WTC11 (cell line): ENCODE measurements at regions not wholly inside any gene's neighbourhood (a gene's known extent, or its start where the extent isn't known, plus 50 kb on each side); places are given as distances from the start of the nearest gene placed in this dataset.

ENCODE experiments used
- ATAC-seq: fragments of 200-7000 bp; cut with Tn5 transposase; 2 replicates; pipeline ENCODE4 v1.10.0; 2021; ENCODE audit warnings: mild to moderate bottlenecking, moderate library complexity
- CTCF ChIA-PET: fragments of 300-600 bp; sonication (Branson Sonifier 250); formaldehyde crosslinking; loops from one replicate; lab custom pipeline; 2021; ENCODE audit warnings: antibody characterized with exemption; lab: Charles Lee
- POLR2A ChIA-PET: fragments of 350-600 bp; sonication (Branson Sonifier 250); formaldehyde crosslinking; loops from one replicate; lab custom pipeline; 2021; ENCODE audit warnings: antibody characterized with exemption; lab: Charles Lee
- DNase-seq: peaks from one replicate; pipeline ENCODE4 v3.0.0; 2021; ENCODE audit warnings: low spot score
- H3K27ac Mint-ChIP-seq: 2 replicates; pipeline ENCODE4 v1.8.0; 2021; ENCODE audit warnings: mixed read lengths
- H3K27me3 Mint-ChIP-seq: 2 replicates; pipeline ENCODE4 v1.8.0; 2021; ENCODE audit warnings: low read depth, mild to moderate bottlenecking, moderate library complexity, mixed read lengths
- H3K36me3 Mint-ChIP-seq: 2 replicates; pipeline ENCODE4 v1.8.0; 2021; ENCODE audit warnings: mixed read lengths
- H3K4me1 Mint-ChIP-seq: 2 replicates; pipeline ENCODE4 v1.8.0; 2022; ENCODE audit warnings: mixed read lengths
- H3K4me3 Mint-ChIP-seq: 2 replicates; pipeline ENCODE4 v1.8.0; 2021; ENCODE audit warnings: mild to moderate bottlenecking, moderate library complexity, mixed read lengths
- H3K9me3 Mint-ChIP-seq: 2 replicates; pipeline ENCODE4 v1.8.0; 2021; ENCODE audit warnings: mixed read lengths
- ATF1 ChIP-seq: sonication (generic); formaldehyde crosslinking; IDR thresholded peaks from 2 replicates; pipeline ENCODE4 v1.8.1; 2023; ENCODE audit warnings: mild to moderate bottlenecking, moderate library complexity, missing genetic modification reagents
- ETV6 ChIP-seq: sonication (generic); formaldehyde crosslinking; IDR thresholded peaks from 2 replicates; pipeline ENCODE4 v1.8.1; 2022; ENCODE audit warnings: mild to moderate bottlenecking, missing genetic modification reagents
- FOXK1 ChIP-seq: sonication (generic); formaldehyde crosslinking; IDR thresholded peaks from 2 replicates; pipeline ENCODE4 v1.8.0; 2022; ENCODE audit warnings: mild to moderate bottlenecking, moderate library complexity, missing genetic modification reagents
- NFE2L1 ChIP-seq: sonication (generic); formaldehyde crosslinking; IDR thresholded peaks from 2 replicates; pipeline ENCODE4 v1.8.1; 2023; ENCODE audit warnings: missing genetic modification reagents
- TP53 ChIP-seq: sonication (generic); formaldehyde crosslinking; IDR thresholded peaks from 2 replicates; pipeline ENCODE4 v1.8.1; 2023; ENCODE audit warnings: mild to moderate bottlenecking, missing genetic modification reagents
- TF ChIP-seq, protein P1 (sequence below): fragments of 250-450 bp; sonication (Bioruptor Pico); conservative IDR thresholded peaks from 2 replicates; pipeline ENCODE4 v1.9.0; 2021; ENCODE audit warnings: mild to moderate bottlenecking
- TF ChIP-seq, protein P2 (sequence below): fragments of 250-450 bp; sonication (Bioruptor Pico); IDR thresholded peaks from 2 replicates; pipeline ENCODE4 v1.9.0; 2021; ENCODE audit warnings: moderate library complexity, mild to moderate bottlenecking, inconsistent platforms, borderline replicate concordance
- TF ChIP-seq, protein P3 (sequence below): sonication (generic); formaldehyde crosslinking; IDR thresholded peaks from 2 replicates; pipeline ENCODE4 v1.8.1; 2023; ENCODE audit warnings: mild to moderate bottlenecking, missing genetic modification reagents, borderline replicate concordance
- TF ChIP-seq, protein P4 (sequence below): sonication (generic); formaldehyde crosslinking; IDR thresholded peaks from 2 replicates; pipeline ENCODE4 v1.8.1; 2023; ENCODE audit warnings: mild to moderate bottlenecking, missing genetic modification reagents, moderate library complexity
- TF ChIP-seq, protein P5 (sequence below): fragments of 250-450 bp; sonication (Bioruptor Pico); IDR thresholded peaks from 2 replicates; pipeline ENCODE4 v1.8.0; 2021; ENCODE audit warnings: mild to moderate bottlenecking
- TF ChIP-seq, protein P6 (sequence below): sonication (generic); formaldehyde crosslinking; IDR thresholded peaks from 2 replicates; pipeline ENCODE4 v1.8.0; 2022; ENCODE audit warnings: missing genetic modification reagents
- TF ChIP-seq, protein P7 (sequence below): sonication (generic); formaldehyde crosslinking; IDR thresholded peaks from 2 replicates; pipeline ENCODE4 v1.8.0; 2022; ENCODE audit warnings: mild to moderate bottlenecking, missing genetic modification reagents
- TF ChIP-seq, protein P8 (sequence below): sonication (generic); formaldehyde crosslinking; conservative IDR thresholded peaks from 2 replicates; pipeline ENCODE4 v1.8.1; 2023; ENCODE audit warnings: mild to moderate bottlenecking, low read depth, missing genetic modification reagents, moderate library complexity
- TF ChIP-seq, protein P9 (sequence below): sonication (generic); formaldehyde crosslinking; IDR thresholded peaks from 2 replicates; pipeline ENCODE4 v1.8.0; 2023; ENCODE audit warnings: missing genetic modification reagents

DNA sequence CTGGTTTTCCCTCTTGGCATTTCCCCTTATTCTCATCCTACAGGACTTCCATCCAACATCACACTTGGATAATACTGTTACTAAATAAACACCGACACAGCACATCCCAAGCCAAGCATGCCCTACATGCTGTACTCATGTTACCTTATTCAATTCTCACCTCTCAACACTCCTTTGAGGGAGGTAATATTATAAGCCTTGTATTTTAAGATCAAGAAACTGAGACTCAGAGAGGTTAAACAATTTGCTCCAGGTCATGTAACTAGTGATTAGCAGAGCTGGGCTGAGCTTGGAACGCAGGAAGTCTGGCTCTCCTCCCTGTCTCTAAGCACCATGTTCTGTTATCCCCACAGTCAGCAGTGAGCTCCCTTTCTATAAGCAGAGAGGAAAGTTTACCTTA, 333.6 kb upstream of the IGFBP7 start:
- no peak overlapping the region for H3K4me3 Mint-ChIP-seq
- H3K36me3 Mint-ChIP-seq, result no peaks in the 10 kb centered on the region
- TF ChIP-seq, protein P1, sequence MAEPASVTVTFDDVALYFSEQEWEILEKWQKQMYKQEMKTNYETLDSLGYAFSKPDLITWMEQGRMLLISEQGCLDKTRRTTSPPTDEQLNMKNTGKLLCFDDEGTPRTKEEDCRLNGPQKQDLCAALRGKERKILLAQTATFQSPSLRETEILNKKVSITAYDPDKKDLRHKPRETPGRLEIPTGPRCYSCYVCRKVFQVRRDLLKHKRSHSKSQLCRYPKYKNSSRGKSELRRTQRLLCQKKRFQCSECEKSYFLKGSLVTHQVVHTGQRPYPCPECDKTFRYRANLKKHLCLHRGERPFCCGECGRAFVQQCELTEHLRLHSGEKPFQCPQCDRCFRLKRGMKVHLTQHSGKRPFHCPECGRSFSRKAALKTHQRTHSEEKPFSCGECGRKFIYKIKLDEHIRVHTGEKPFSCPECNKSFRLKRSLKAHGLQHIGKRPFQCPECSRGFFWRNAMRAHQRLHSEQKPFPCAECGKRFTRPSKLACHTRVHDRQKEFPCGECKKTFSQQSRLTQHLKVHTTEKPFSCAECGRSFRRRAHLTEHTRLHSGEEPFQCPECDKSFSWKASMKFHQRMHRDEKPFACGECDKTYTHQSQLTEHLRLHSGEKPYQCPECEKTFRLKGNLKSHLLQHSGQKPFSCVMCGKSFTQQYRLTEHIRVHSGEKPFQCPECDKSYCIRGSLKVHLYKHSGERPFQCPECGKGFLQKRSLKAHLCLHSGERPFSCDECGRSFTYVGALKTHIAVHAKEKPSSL (CRISPR knock-in tag), result no peak
- TF ChIP-seq NFE2L1 (CRISPR knock-in tag), result no peak
- no peak for TF ChIP-seq ATF1 (CRISPR knock-in tag)
- TF ChIP-seq ETV6, result no peak
- no peak for DNase-seq
- H3K27ac Mint-ChIP-seq, result no peak overlapping the region
- H3K4me1 Mint-ChIP-seq, result peaks cover 2% of the 10 kb centered on the region; the same call in 1 of the 2 replicates
- ChIA-PET CTCF (interaction anchor here (1.2 to 3.7 kb wide), 3 partner anchors 17 to 617 kb away, joined by 5 to 24 read pairs (median 19); no protein-coding TSS in a partner anchor), POLR2A (no interaction called here)
- H3K27me3 Mint-ChIP-seq, result no peaks in the 10 kb centered on the region
- ATAC-seq, result no peak
- peaks cover 2% of the 10 kb centered on the region for H3K9me3 Mint-ChIP-seq

DNA sequence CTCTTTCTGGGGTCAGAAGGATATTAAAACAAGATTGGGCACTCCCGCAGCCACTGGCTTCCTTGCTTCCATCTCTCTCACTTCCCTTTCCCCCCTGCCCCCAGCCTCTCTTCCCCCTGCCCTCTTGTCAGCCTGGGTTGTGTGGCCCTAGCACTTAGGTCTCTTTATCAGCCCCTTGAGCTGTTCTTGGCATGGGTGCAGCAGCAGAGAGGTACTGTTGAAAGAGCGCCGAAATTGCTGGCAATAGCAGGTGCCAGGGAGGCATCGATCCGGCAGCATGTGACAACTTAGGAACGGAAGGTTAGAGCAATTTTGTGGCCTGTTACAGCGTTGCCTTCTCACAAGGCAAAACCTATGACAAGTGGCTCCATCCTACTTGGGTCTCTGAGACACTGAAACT, 333.1 kb upstream of the IGFBP7 start:
- H3K27ac Mint-ChIP-seq, result no peak overlapping the region
- no peak for DNase-seq
- no peaks in the 10 kb centered on the region for H3K27me3 Mint-ChIP-seq
- CTCF ChIA-PET, result interaction anchor here (0.5 to 3.7 kb wide), 4 partner anchors 16 to 1713 kb away, joined by 3 to 24 read pairs (median 12); no protein-coding TSS in a partner anchor
- TF ChIP-seq, protein P2, sequence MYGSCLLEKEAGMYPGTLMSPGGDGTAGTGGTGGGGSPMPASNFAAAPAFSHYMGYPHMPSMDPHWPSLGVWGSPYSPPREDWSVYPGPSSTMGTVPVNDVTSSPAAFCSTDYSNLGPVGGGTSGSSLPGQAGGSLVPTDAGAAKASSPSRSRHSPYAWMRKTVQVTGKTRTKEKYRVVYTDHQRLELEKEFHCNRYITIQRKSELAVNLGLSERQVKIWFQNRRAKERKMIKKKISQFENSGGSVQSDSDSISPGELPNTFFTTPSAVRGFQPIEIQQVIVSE (CRISPR knock-in tag), result no peak
- TF ChIP-seq TP53 (CRISPR knock-in tag) (no peak), FOXK1 (no peak)
- TF ChIP-seq, protein P3, sequence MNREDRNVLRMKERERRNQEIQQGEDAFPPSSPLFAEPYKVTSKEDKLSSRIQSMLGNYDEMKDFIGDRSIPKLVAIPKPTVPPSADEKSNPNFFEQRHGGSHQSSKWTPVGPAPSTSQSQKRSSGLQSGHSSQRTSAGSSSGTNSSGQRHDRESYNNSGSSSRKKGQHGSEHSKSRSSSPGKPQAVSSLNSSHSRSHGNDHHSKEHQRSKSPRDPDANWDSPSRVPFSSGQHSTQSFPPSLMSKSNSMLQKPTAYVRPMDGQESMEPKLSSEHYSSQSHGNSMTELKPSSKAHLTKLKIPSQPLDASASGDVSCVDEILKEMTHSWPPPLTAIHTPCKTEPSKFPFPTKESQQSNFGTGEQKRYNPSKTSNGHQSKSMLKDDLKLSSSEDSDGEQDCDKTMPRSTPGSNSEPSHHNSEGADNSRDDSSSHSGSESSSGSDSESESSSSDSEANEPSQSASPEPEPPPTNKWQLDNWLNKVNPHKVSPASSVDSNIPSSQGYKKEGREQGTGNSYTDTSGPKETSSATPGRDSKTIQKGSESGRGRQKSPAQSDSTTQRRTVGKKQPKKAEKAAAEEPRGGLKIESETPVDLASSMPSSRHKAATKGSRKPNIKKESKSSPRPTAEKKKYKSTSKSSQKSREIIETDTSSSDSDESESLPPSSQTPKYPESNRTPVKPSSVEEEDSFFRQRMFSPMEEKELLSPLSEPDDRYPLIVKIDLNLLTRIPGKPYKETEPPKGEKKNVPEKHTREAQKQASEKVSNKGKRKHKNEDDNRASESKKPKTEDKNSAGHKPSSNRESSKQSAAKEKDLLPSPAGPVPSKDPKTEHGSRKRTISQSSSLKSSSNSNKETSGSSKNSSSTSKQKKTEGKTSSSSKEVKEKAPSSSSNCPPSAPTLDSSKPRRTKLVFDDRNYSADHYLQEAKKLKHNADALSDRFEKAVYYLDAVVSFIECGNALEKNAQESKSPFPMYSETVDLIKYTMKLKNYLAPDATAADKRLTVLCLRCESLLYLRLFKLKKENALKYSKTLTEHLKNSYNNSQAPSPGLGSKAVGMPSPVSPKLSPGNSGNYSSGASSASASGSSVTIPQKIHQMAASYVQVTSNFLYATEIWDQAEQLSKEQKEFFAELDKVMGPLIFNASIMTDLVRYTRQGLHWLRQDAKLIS (CRISPR knock-in tag), result no peak
- TF ChIP-seq, protein P4, sequence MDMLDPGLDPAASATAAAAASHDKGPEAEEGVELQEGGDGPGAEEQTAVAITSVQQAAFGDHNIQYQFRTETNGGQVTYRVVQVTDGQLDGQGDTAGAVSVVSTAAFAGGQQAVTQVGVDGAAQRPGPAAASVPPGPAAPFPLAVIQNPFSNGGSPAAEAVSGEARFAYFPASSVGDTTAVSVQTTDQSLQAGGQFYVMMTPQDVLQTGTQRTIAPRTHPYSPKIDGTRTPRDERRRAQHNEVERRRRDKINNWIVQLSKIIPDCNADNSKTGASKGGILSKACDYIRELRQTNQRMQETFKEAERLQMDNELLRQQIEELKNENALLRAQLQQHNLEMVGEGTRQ (CRISPR knock-in tag), result no peak
- TF ChIP-seq, protein P5, sequence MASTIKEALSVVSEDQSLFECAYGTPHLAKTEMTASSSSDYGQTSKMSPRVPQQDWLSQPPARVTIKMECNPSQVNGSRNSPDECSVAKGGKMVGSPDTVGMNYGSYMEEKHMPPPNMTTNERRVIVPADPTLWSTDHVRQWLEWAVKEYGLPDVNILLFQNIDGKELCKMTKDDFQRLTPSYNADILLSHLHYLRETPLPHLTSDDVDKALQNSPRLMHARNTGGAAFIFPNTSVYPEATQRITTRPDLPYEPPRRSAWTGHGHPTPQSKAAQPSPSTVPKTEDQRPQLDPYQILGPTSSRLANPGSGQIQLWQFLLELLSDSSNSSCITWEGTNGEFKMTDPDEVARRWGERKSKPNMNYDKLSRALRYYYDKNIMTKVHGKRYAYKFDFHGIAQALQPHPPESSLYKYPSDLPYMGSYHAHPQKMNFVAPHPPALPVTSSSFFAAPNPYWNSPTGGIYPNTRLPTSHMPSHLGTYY (CRISPR knock-in tag), result no peak
- TF ChIP-seq, protein P6, sequence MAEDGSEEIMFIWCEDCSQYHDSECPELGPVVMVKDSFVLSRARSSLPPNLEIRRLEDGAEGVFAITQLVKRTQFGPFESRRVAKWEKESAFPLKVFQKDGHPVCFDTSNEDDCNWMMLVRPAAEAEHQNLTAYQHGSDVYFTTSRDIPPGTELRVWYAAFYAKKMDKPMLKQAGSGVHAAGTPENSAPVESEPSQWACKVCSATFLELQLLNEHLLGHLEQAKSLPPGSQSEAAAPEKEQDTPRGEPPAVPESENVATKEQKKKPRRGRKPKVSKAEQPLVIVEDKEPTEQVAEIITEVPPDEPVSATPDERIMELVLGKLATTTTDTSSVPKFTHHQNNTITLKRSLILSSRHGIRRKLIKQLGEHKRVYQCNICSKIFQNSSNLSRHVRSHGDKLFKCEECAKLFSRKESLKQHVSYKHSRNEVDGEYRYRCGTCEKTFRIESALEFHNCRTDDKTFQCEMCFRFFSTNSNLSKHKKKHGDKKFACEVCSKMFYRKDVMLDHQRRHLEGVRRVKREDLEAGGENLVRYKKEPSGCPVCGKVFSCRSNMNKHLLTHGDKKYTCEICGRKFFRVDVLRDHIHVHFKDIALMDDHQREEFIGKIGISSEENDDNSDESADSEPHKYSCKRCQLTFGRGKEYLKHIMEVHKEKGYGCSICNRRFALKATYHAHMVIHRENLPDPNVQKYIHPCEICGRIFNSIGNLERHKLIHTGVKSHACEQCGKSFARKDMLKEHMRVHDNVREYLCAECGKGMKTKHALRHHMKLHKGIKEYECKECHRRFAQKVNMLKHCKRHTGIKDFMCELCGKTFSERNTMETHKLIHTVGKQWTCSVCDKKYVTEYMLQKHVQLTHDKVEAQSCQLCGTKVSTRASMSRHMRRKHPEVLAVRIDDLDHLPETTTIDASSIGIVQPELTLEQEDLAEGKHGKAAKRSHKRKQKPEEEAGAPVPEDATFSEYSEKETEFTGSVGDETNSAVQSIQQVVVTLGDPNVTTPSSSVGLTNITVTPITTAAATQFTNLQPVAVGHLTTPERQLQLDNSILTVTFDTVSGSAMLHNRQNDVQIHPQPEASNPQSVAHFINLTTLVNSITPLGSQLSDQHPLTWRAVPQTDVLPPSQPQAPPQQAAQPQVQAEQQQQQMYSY (CRISPR knock-in tag), result no peak
- TF ChIP-seq, protein P7, sequence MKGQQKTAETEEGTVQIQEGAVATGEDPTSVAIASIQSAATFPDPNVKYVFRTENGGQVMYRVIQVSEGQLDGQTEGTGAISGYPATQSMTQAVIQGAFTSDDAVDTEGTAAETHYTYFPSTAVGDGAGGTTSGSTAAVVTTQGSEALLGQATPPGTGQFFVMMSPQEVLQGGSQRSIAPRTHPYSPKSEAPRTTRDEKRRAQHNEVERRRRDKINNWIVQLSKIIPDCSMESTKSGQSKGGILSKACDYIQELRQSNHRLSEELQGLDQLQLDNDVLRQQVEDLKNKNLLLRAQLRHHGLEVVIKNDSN, result no peak
- TF ChIP-seq, protein P8, sequence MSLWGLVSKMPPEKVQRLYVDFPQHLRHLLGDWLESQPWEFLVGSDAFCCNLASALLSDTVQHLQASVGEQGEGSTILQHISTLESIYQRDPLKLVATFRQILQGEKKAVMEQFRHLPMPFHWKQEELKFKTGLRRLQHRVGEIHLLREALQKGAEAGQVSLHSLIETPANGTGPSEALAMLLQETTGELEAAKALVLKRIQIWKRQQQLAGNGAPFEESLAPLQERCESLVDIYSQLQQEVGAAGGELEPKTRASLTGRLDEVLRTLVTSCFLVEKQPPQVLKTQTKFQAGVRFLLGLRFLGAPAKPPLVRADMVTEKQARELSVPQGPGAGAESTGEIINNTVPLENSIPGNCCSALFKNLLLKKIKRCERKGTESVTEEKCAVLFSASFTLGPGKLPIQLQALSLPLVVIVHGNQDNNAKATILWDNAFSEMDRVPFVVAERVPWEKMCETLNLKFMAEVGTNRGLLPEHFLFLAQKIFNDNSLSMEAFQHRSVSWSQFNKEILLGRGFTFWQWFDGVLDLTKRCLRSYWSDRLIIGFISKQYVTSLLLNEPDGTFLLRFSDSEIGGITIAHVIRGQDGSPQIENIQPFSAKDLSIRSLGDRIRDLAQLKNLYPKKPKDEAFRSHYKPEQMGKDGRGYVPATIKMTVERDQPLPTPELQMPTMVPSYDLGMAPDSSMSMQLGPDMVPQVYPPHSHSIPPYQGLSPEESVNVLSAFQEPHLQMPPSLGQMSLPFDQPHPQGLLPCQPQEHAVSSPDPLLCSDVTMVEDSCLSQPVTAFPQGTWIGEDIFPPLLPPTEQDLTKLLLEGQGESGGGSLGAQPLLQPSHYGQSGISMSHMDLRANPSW (CRISPR knock-in tag), result no peak
- TF ChIP-seq, protein P9, sequence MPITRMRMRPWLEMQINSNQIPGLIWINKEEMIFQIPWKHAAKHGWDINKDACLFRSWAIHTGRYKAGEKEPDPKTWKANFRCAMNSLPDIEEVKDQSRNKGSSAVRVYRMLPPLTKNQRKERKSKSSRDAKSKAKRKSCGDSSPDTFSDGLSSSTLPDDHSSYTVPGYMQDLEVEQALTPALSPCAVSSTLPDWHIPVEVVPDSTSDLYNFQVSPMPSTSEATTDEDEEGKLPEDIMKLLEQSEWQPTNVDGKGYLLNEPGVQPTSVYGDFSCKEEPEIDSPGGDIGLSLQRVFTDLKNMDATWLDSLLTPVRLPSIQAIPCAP, result no peak
- TF ChIP-seq, all 79 proteins: peak for 0
- POLR2A ChIA-PET, result no interaction called here
- ATAC-seq, result no peak
- no peaks in the 10 kb centered on the region for H3K36me3 Mint-ChIP-seq
- no peak overlapping the region for H3K4me3 Mint-ChIP-seq
- peaks cover 2% of the 10 kb centered on the region; the same call in 1 of the 2 replicates for H3K4me1 Mint-ChIP-seq
- no peaks in the 10 kb centered on the region for H3K9me3 Mint-ChIP-seq
